Adrenal gland (tissue), 5 donors: ENCODE measurements at regions not wholly inside any gene's neighbourhood (a gene's known extent, or its start where the extent isn't known, plus 50 kb on each side); places are given as distances from the start of the nearest gene placed in this dataset.

Experiments
- CTCF ChIP-seq, 6 experiments: fragments of 450-650 bp in 4 of 6; fragments of 200-600 bp in 2 of 6; sonication (generic) in 1 of 6; IDR thresholded peaks; 1 replicate in 5 of 6; 2 replicates in 1 of 6; pipeline versions ENCODE4 v1.5.1 to v1.8.0; 2016 to 2021; ENCODE audit warnings: antibody characterized with exemption in 6 of 6, mild to moderate bottlenecking in 2 of 6, moderate library complexity in 1 of 6
- POLR2A ChIP-seq, 2 donors: fragments of 450-650 bp; IDR thresholded peaks; one replicate each; pipeline ENCODE4 v1.6.1; 2017; ENCODE audit warnings: antibody characterized with exemption in 2 of 2, mild to moderate bottlenecking in 2 of 2, moderate library complexity in 1 of 2
- donor health status: DM: no; HTN: no; CAD: no.

GRCh38 chr6:170134471-170135440 is 156.1 kb downstream of the DLL1 start:
- TF ChIP-seq CTCF (IDR thresholded peaks at IDR 0.05) (no peak), POLR2A (IDR thresholded peaks at IDR 0.05) (no peak)
